ENCODE measurements at regions not wholly inside any gene's neighbourhood (a gene's known extent, or its start where the extent isn't known, plus 50 kb on each side); places are given as distances from the start of the nearest gene placed in this dataset.
"Not testable (repeated sequence)": the region's sequence is repeated elsewhere in the genome, so short reads cannot be mapped to it uniquely, and the experiment has no call there.

GRCh38 chr5:166582416-166582815, 1709.0 kb upstream of the WWC1 start:
- DNase-seq: peak; percentile 55

GRCh38 chr5:166594567-166594966, 1696.9 kb upstream of the WWC1 start:
- peak; percentile 23 for DNase-seq

- no peak for DNase-seq
These were observed 1696.0 kb upstream of the WWC1 start for GRCh38 chr5:166595274-166595951.

GRCh38 chr5:166596043-166596442, 1695.4 kb upstream of the WWC1 start:
- DNase-seq: no peak

- peak; percentile 4 for DNase-seq
These were observed 1689.2 kb upstream of the WWC1 start for GRCh38 chr5:166602271-166602670.

GRCh38 chr5:166617507-166617906, 1673.9 kb upstream of the WWC1 start:
- no peak for DNase-seq

GRCh38 chr5:166618526-166618925, 1672.9 kb upstream of the WWC1 start:
- peak; percentile 1 for DNase-seq

- DNase-seq: peak; percentile 25
These were observed 1666.9 kb upstream of the WWC1 start for GRCh38 chr5:166624573-166624972.

GRCh38 chr5:166625210-166625865, 1666.1 kb upstream of the WWC1 start:
- peak; percentile 80 for DNase-seq

- DNase-seq: no peak
These were observed 1654.2 kb upstream of the WWC1 start for GRCh38 chr5:166637295-166637694.

- DNase-seq: no peak
These were observed 1652.3 kb upstream of the WWC1 start for GRCh38 chr5:166639151-166639550.

GRCh38 chr5:166640136-166640535, 1651.3 kb upstream of the WWC1 start:
- not testable (repeated sequence) for DNase-seq

GRCh38 chr5:166648736-166649135, 1642.7 kb upstream of the WWC1 start:
- no peak for DNase-seq

- peak; percentile 64 for DNase-seq
These were observed 1641.8 kb upstream of the WWC1 start for GRCh38 chr5:166649676-166650075.

GRCh38 chr5:166651234-166651633, 1640.2 kb upstream of the WWC1 start:
- no peak for DNase-seq

- DNase-seq: peak; percentile 51
These were observed 1619.6 kb upstream of the WWC1 start for GRCh38 chr5:166671811-166672210.

- no peak for DNase-seq
These were observed 1619.0 kb upstream of the WWC1 start for GRCh38 chr5:166672431-166672830.

GRCh38 chr5:166677891-166678290, 1613.6 kb upstream of the WWC1 start:
- no peak for DNase-seq

- no peak for DNase-seq
These were observed 1612.1 kb upstream of the WWC1 start for GRCh38 chr5:166679331-166679730.

GRCh38 chr5:166695326-166695725, 1596.1 kb upstream of the WWC1 start:
- DNase-seq: peak; percentile 40

GRCh38 chr5:166708291-166708690, 1583.2 kb upstream of the WWC1 start:
- DNase-seq: peak; percentile 60

GRCh38 chr5:166709691-166710090, 1581.8 kb upstream of the WWC1 start:
- DNase-seq: peak; percentile 29

- no peak for DNase-seq
These were observed 1581.2 kb upstream of the WWC1 start for GRCh38 chr5:166710271-166710670.

- DNase-seq: no peak
These were observed 1578.8 kb upstream of the WWC1 start for GRCh38 chr5:166712447-166713185.

Measured in fibroblast of skin of abdomen (primary cell).